ENCODE measurements at regions not wholly inside any gene's neighbourhood (a gene's known extent, or its start where the extent isn't known, plus 50 kb on each side); places are given as distances from the start of the nearest gene placed in this dataset.

DNA sequence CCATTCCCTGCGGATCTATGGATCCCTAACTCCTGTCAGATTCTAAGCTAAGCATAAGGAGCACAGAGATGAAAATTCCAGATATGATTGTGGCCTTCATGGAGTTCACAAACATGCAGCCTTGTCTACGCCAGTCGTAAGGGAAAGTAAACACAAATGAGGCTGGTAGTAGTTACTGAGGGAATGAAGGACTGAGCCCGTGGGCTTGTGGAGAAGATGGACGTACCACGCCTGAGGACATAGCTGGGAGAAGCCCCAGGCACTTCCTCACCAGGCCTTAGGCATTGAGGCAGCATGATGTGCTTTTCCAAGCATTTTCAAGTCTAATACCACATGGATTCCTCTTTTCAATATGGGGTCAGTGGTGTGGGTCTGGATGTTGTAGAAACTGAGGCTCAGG, 515.2 kb downstream of the BCL11B start:
- no peak overlapping the region for H3K4me3 ChIP-seq (ENCODE audit: control insufficient read depth, low read depth, low read length)
- DNase-seq (ENCODE audit: low read depth) = no peak
- no peak for TF ChIP-seq CTCF (conservative IDR thresholded peaks at IDR 0.05; ENCODE audit: control insufficient read depth, insufficient read depth, low read depth, low read length)

DNA sequence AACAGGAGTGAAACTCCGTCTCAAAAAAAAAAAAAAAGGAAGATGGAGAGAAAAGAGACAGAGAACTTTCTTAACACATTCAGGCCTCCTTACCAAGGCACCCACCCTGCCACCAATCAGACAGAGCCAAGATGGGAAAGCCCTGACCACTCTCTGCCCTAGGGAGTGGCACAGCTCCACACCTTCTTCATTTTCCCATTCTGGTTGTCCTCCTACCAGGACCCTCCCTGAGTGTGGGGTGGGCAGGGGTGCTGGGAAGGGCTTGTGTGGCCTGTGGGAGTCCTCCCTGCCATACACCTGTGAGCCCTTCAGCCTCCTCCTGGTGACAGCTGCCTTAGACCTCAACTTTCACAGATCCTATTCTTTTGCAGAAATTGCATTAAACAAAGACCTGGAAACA, 513.6 kb downstream of the BCL11B start:
- TF ChIP-seq CTCF (conservative IDR thresholded peaks at IDR 0.05; ENCODE audit: control insufficient read depth, insufficient read depth, low read depth, low read length) = no peak
- DNase-seq (ENCODE audit: low read depth) = no peak
- no peak overlapping the region for H3K4me3 ChIP-seq (ENCODE audit: control insufficient read depth, low read depth, low read length)

- no peak for TF ChIP-seq CTCF (conservative IDR thresholded peaks at IDR 0.05; ENCODE audit: control insufficient read depth, insufficient read depth, low read depth, low read length)
- no peak overlapping the region for H3K4me3 ChIP-seq (ENCODE audit: control insufficient read depth, low read depth, low read length)
- DNase-seq (ENCODE audit: low read depth) = no peak
These were observed 510.0 kb downstream of the BCL11B start for GRCh38 chr14:98761993-98762392.

DNA sequence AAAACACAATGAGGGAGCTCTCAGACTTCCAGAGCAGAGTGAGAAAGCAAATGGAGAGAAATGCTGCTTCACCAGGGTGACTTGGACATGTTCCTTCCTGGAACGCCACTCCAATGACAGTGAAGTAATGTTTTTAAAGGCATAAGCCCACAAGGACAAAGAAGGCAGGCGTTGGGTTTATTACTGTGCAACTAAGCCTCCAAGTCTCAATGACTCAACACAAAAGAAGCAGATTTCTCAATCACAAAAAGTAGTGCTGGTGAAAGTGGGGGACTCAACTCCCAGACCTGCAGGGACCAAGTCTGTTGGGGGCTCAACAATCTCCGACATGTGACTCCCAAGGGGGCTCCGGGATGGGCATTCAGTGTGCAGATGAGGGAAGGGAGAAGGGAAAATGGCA, 505.2 kb downstream of the BCL11B start:
- TF ChIP-seq CTCF (conservative IDR thresholded peaks at IDR 0.05; ENCODE audit: control insufficient read depth, insufficient read depth, low read depth, low read length) = no peak
- no peak for DNase-seq (ENCODE audit: low read depth)
- no peak overlapping the region for H3K4me3 ChIP-seq (ENCODE audit: control insufficient read depth, low read depth, low read length)

GRCh38 chr14:98769326-98769725, 502.7 kb downstream of the BCL11B start:
- no peak for TF ChIP-seq CTCF (conservative IDR thresholded peaks at IDR 0.05; ENCODE audit: control insufficient read depth, insufficient read depth, low read depth, low read length)
- no peak for DNase-seq (ENCODE audit: low read depth)
- H3K4me3 ChIP-seq (ENCODE audit: control insufficient read depth, low read depth, low read length) = no peak overlapping the region

GRCh38 chr14:98770151-98770550, 501.8 kb downstream of the BCL11B start:
- no peak overlapping the region for H3K4me3 ChIP-seq (ENCODE audit: control insufficient read depth, low read depth, low read length)
- TF ChIP-seq CTCF (conservative IDR thresholded peaks at IDR 0.05; ENCODE audit: control insufficient read depth, insufficient read depth, low read depth, low read length) = no peak
- DNase-seq (ENCODE audit: low read depth) = no peak

GRCh38 chr14:98773814-98774213, 498.2 kb downstream of the BCL11B start:
- no peak for TF ChIP-seq CTCF (conservative IDR thresholded peaks at IDR 0.05; ENCODE audit: control insufficient read depth, insufficient read depth, low read depth, low read length)
- DNase-seq (ENCODE audit: low read depth) = no peak
- no peak overlapping the region for H3K4me3 ChIP-seq (ENCODE audit: control insufficient read depth, low read depth, low read length)

All from fibroblast of mammary gland (primary cell).